Gastroesophageal sphincter (tissue), 4 donors: ENCODE measurements at regions not wholly inside any gene's neighbourhood (a gene's known extent, or its start where the extent isn't known, plus 50 kb on each side); places are given as distances from the start of the nearest gene placed in this dataset.

ENCODE experiments used
- ATAC-seq: fragments of 150-250 bp; one replicate; pipeline ENCODE4 v1.9.1; 2016; ENCODE audit warnings: mild to moderate bottlenecking, moderate library complexity
- H3K27ac ChIP-seq, 4 donors: fragments of 200-600 bp; sonication (generic) in 3 of 4; 1 replicate in 3 of 4; 2 replicates in 1 of 4; pipeline ENCODE4 v1.5.1; 2016 to 2019
- H3K27me3 ChIP-seq: fragments of 200-600 bp; sonication (generic); one replicate; pipeline ENCODE4 v1.5.1; 2019
- H3K36me3 ChIP-seq, 2 donors: fragments of 200-600 bp; sonication (generic); one replicate each; pipeline ENCODE4 v1.5.1; 2019; ENCODE audit warnings: control low read depth in 1 of 2
- H3K4me1 ChIP-seq, 3 donors: fragments of 200-600 bp; sonication (generic); 1 replicate in 2 of 3; 2 replicates in 1 of 3; pipeline ENCODE4 v1.5.1; 2016 to 2019; ENCODE audit warnings: control low read depth in 2 of 3
- H3K4me3 ChIP-seq, 2 donors: fragments of 200-600 bp; sonication (generic); one replicate each; pipeline ENCODE4 v1.5.1; 2019; ENCODE audit warnings: mild to moderate bottlenecking in 1 of 2, moderate library complexity in 1 of 2
- H3K9me3 ChIP-seq, 3 donors: fragments of 200-600 bp; sonication (generic); one replicate each; pipeline ENCODE4 v1.5.1; 2017 to 2019; ENCODE audit warnings: control low read depth in 2 of 3
- CTCF ChIP-seq, 4 experiments: fragments of 200-600 bp in 2 of 4; fragments of 450-650 bp in 2 of 4; sonication (generic) in 1 of 4; IDR thresholded peaks; one replicate each; pipeline ENCODE4 v1.5.1; 2017 to 2019; ENCODE audit warnings: antibody characterized with exemption in 4 of 4, mild to moderate bottlenecking in 2 of 4, moderate library complexity in 2 of 4
- EP300 ChIP-seq: sonication (generic); formaldehyde crosslinking; IDR thresholded peaks from one replicate; pipeline ENCODE4 v1.6.1; 2017; ENCODE audit warnings: antibody characterized with exemption, mild to moderate bottlenecking
- POLR2A ChIP-seq, 2 donors: fragments of 450-650 bp; IDR thresholded peaks; one replicate each; pipeline ENCODE4 v1.6.1; 2017; ENCODE audit warnings: antibody characterized with exemption in 2 of 2, mild to moderate bottlenecking in 2 of 2, moderate library complexity in 1 of 2
- POLR2AphosphoS5 ChIP-seq: sonication (generic); formaldehyde crosslinking; IDR thresholded peaks from one replicate; pipeline ENCODE4 v1.6.1; 2017; ENCODE audit warnings: antibody characterized with exemption
- WGBS, 2 donors: methylation state at CpG; one replicate each; pipeline ENCODE4 v1.1.5; 2018; ENCODE audit warnings: low coverage in 1 of 2; 5-methylcytosine and 5-hydroxymethylcytosine counted together

GRCh38 chr2:47243596-47244323 lies 67.4 kb upstream of the CALM2 start:
- H3K9me3 ChIP-seq = no peaks in the 10 kb centered on the region
- peaks cover 0 to 8% (median 0%) of the 10 kb centered on the region in 3 donors for H3K4me1 ChIP-seq
- no peak overlapping the region for H3K4me3 ChIP-seq
- no peak for ATAC-seq
- H3K27me3 ChIP-seq = no peaks in the 10 kb centered on the region
- H3K36me3 ChIP-seq = no peaks in the 10 kb centered on the region
- H3K27ac ChIP-seq = no peak overlapping the region
- WGBS, 2 donors = 27 to 68% methylated on average over 4 to 5 of the region's 14 CpGs
- TF ChIP-seq POLR2AphosphoS5 = no peak
- TF ChIP-seq CTCF (IDR thresholded peaks at IDR 0.05) = no peak
- no peak for TF ChIP-seq POLR2A (IDR thresholded peaks at IDR 0.05)
- TF ChIP-seq EP300 = no peak

GRCh38 chr2:47241715-47242114 lies 65.4 kb upstream of the CALM2 start:
- Histone ChIP-seq H3K27me3 (no peaks in the 10 kb centered on the region), H3K9me3 (no peaks in the 10 kb centered on the region), H3K27ac (no peak overlapping the region), H3K4me1 (peaks cover 0 to 22% (median 5%) of the 10 kb centered on the region in 3 donors), H3K36me3 (no peaks in the 10 kb centered on the region), H3K4me3 (no peak overlapping the region)
- WGBS, 2 donors = 83 to 94% methylated on average over 4 to 6 of the region's 6 CpGs
- TF ChIP-seq POLR2AphosphoS5 (no peak), POLR2A (IDR thresholded peaks at IDR 0.05) (no peak), CTCF (IDR thresholded peaks at IDR 0.05) (no peak), EP300 (no peak)
- ATAC-seq = no peak

GRCh38 chr2:47239119-47239969 lies 63.0 kb upstream of the CALM2 start:
- H3K4me3 ChIP-seq = no peak overlapping the region
- H3K27me3 ChIP-seq = no peaks in the 10 kb centered on the region
- no peak for ATAC-seq
- H3K36me3 ChIP-seq = no peaks in the 10 kb centered on the region
- H3K27ac ChIP-seq = no peak overlapping the region
- H3K4me1 ChIP-seq = peaks cover 0 to 25% (median 5%) of the 10 kb centered on the region in 3 donors
- 73 to 100% methylated on average over 1 to 4 of the region's 8 CpGs for WGBS, 2 donors
- TF ChIP-seq CTCF (IDR thresholded peaks at IDR 0.05) (no peak), POLR2A (IDR thresholded peaks at IDR 0.05) (no peak), POLR2AphosphoS5 (no peak)
- H3K9me3 ChIP-seq = no peaks in the 10 kb centered on the region

- TF ChIP-seq CTCF (IDR thresholded peaks at IDR 0.05) (no peak), POLR2A (IDR thresholded peaks at IDR 0.05) (no peak), POLR2AphosphoS5 (no peak), EP300 (no peak)
- 25 to 100% methylated on average over 1 of the region's 1 CpG for WGBS, 2 donors
- no peak for ATAC-seq
- H3K27me3 ChIP-seq = no peaks in the 10 kb centered on the region
- H3K36me3 ChIP-seq = no peaks in the 10 kb centered on the region
- H3K27ac ChIP-seq = no peak overlapping the region
- no peaks in the 10 kb centered on the region for H3K9me3 ChIP-seq
- peaks cover 0 to 22% (median 5%) of the 10 kb centered on the region in 3 donors for H3K4me1 ChIP-seq
- H3K4me3 ChIP-seq = no peak overlapping the region
These were observed 62.3 kb upstream of the CALM2 start for GRCh38 chr2:47238638-47239037.
